OCI-LY3 (cell line): ENCODE measurements at regions not wholly inside any gene's neighbourhood (a gene's known extent, or its start where the extent isn't known, plus 50 kb on each side); places are given as distances from the start of the nearest gene placed in this dataset.

Experiments
- H2AFZ ChIP-seq: fragments of 200-600, 300-600 bp; shearing (Covaris generic); 2 replicates; pipeline ENCODE4 v1.6.0; 2014; ENCODE audit warnings: antibody characterized with exemption, low read depth, low read length
- H3K27ac ChIP-seq: fragments of 200-600, 300-600 bp; sonication (generic); 2 replicates; pipeline ENCODE4 v1.5.1; 2014; ENCODE audit warnings: mild to moderate bottlenecking, low read length, moderate library complexity, mixed read lengths
- H3K27me3 ChIP-seq: fragments of 200-600, 300-600 bp; sonication (generic); 2 replicates; pipeline ENCODE4 v1.6.1; 2014; ENCODE audit warnings: low read depth, low read length, mixed read lengths
- H3K36me3 ChIP-seq: fragments of 200-600, 300-600 bp; sonication (generic); replicated peaks from 2 replicates; pipeline ENCODE3; 2014; ENCODE audit warnings: low read depth, low read length, mixed read lengths
- H3K4me1 ChIP-seq: fragments of 300-600, 200-600 bp; sonication (generic); 2 replicates; pipeline ENCODE4 v1.6.1; 2014; ENCODE audit warnings: low read length, mixed read lengths
- H3K4me2 ChIP-seq: fragments of 200-600, 300-600 bp; sonication (generic); 2 replicates; pipeline ENCODE4 v1.6.1; 2014; ENCODE audit warnings: low read length, mixed read lengths
- H3K4me3 ChIP-seq: fragments of 300-600, 200-600 bp; sonication (generic); 2 replicates; pipeline ENCODE4 v1.5.1; 2014; ENCODE audit warnings: antibody characterized with exemption, mild to moderate bottlenecking, low read length, moderate library complexity
- H3K79me2 ChIP-seq: fragments of 300-600, 200-600 bp; shearing (Covaris generic); 2 replicates; pipeline ENCODE4 v1.6.1; 2014; ENCODE audit warnings: mild to moderate bottlenecking, low read length, mixed read lengths
- H3K9ac ChIP-seq: fragments of 300-600, 200-600 bp; shearing (Covaris generic); 2 replicates; pipeline ENCODE4 v1.6.0; 2014; ENCODE audit warnings: mild to moderate bottlenecking, low read length, moderate library complexity
- H3K9me3 ChIP-seq: fragments of 200-600, 300-600 bp; shearing (Covaris generic); 2 replicates; pipeline ENCODE4 v1.6.1; 2014; ENCODE audit warnings: low read length, mixed read lengths; ENCODE audit not compliant: insufficient read depth
- H4K20me1 ChIP-seq: fragments of 200-600, 300-600 bp; sonication (generic); 2 replicates; pipeline ENCODE4 v1.6.1; 2016; ENCODE audit warnings: low read length, mixed read lengths; ENCODE audit not compliant: insufficient read depth
- EZH2phosphoT487 ChIP-seq: fragments of 200-600 bp; shearing (Covaris generic); IDR thresholded peaks from 2 replicates; pipeline ENCODE4 v1.6.1; 2018; ENCODE audit warnings: antibody characterized with exemption, mixed run types, low read depth
- TF ChIP-seq, protein P1 (sequence below): fragments of 200-600, 300-600 bp; sonication (generic); IDR thresholded peaks from 2 replicates; pipeline ENCODE4 v1.5.1; 2014; ENCODE audit warnings: antibody characterized with exemption, low read length, low read depth

GRCh38 chr2:7269106-7269643, 352.0 kb downstream of the RNF144A start:
- H3K4me2 ChIP-seq = no peak overlapping the region
- no peaks in the 10 kb centered on the region for H4K20me1 ChIP-seq
- no peak overlapping the region for H3K9ac ChIP-seq
- no peak overlapping the region for H2AFZ ChIP-seq
- peaks cover 18% of the 10 kb centered on the region; the same call in 1 of the 2 replicates for H3K27me3 ChIP-seq
- H3K79me2 ChIP-seq = no peaks in the 10 kb centered on the region
- no peaks in the 10 kb centered on the region for H3K9me3 ChIP-seq
- no peak overlapping the region for H3K4me3 ChIP-seq
- TF ChIP-seq, protein P1, sequence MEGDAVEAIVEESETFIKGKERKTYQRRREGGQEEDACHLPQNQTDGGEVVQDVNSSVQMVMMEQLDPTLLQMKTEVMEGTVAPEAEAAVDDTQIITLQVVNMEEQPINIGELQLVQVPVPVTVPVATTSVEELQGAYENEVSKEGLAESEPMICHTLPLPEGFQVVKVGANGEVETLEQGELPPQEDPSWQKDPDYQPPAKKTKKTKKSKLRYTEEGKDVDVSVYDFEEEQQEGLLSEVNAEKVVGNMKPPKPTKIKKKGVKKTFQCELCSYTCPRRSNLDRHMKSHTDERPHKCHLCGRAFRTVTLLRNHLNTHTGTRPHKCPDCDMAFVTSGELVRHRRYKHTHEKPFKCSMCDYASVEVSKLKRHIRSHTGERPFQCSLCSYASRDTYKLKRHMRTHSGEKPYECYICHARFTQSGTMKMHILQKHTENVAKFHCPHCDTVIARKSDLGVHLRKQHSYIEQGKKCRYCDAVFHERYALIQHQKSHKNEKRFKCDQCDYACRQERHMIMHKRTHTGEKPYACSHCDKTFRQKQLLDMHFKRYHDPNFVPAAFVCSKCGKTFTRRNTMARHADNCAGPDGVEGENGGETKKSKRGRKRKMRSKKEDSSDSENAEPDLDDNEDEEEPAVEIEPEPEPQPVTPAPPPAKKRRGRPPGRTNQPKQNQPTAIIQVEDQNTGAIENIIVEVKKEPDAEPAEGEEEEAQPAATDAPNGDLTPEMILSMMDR = no peak
- H3K27ac ChIP-seq = no peak overlapping the region
- no peaks in the 10 kb centered on the region for H3K36me3 ChIP-seq
- H3K4me1 ChIP-seq = no peaks in the 10 kb centered on the region

DNA sequence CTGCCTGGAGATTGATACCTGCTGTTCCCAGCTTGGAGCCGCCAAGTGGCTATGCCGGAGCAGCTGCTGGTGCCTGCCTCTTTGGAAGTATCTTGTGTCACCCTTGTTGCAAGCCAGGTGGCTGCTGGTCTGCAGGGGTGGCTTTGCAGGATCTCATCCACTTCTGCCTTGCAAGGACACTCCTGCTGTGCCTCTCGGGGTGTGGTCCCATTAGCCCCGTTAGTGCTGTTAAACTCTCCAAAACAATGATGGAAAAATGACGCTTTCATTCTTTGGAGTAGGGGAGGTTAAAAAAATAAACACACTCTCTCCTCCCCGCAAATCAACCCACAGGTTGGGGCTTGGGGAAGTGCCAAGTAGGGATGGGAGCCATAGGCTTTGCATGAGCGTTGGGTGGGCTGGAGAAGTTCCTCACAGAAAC, 352.8 kb downstream of the RNF144A start:
- H4K20me1 ChIP-seq = no peaks in the 10 kb centered on the region

GRCh38 chr2:7272210-7272609, 355.0 kb downstream of the RNF144A start:
- no peaks in the 10 kb centered on the region for H3K36me3 ChIP-seq
- no peak overlapping the region for H3K4me2 ChIP-seq
- H3K27ac ChIP-seq = no peak overlapping the region
- no peak overlapping the region for H3K4me3 ChIP-seq
- H3K9me3 ChIP-seq = no peaks in the 10 kb centered on the region
- H3K9ac ChIP-seq = no peak overlapping the region
- TF ChIP-seq, protein P1 = no peak
- no peaks in the 10 kb centered on the region for H3K79me2 ChIP-seq
- H4K20me1 ChIP-seq = no peaks in the 10 kb centered on the region
- H2AFZ ChIP-seq = no peak overlapping the region
- peaks cover 16% of the 10 kb centered on the region; the same call in 1 of the 2 replicates for H3K27me3 ChIP-seq
- H3K4me1 ChIP-seq = no peaks in the 10 kb centered on the region

More for the DNA sequence above, 352.8 kb downstream of the RNF144A start:
- H3K4me3 ChIP-seq = no peak overlapping the region
- peaks cover 17% of the 10 kb centered on the region for H3K27me3 ChIP-seq
- no peaks in the 10 kb centered on the region for H3K79me2 ChIP-seq
- no peaks in the 10 kb centered on the region for H3K36me3 ChIP-seq
- H3K4me1 ChIP-seq = no peaks in the 10 kb centered on the region
- no peak overlapping the region for H3K27ac ChIP-seq
- H3K9me3 ChIP-seq = no peaks in the 10 kb centered on the region
- no peak overlapping the region for H2AFZ ChIP-seq
- H3K4me2 ChIP-seq = no peak overlapping the region
- TF ChIP-seq, protein P1 = no peak
- TF ChIP-seq EZH2phosphoT487 = no peak
- H3K9ac ChIP-seq = no peak overlapping the region

GRCh38 chr2:7278984-7279383, 361.8 kb downstream of the RNF144A start:
- peaks cover 13% of the 10 kb centered on the region; the same call in 1 of the 2 replicates for H3K4me1 ChIP-seq
- no peaks in the 10 kb centered on the region for H3K9me3 ChIP-seq
- H3K9ac ChIP-seq = no peak overlapping the region
- TF ChIP-seq EZH2phosphoT487 = no peak
- TF ChIP-seq, protein P1 = no peak
- H3K27me3 ChIP-seq = peaks cover 22% of the 10 kb centered on the region
- no peak overlapping the region for H3K4me2 ChIP-seq
- H3K36me3 ChIP-seq = no peaks in the 10 kb centered on the region
- no peak overlapping the region for H2AFZ ChIP-seq
- H4K20me1 ChIP-seq = no peaks in the 10 kb centered on the region
- H3K4me3 ChIP-seq = no peak overlapping the region
- no peaks in the 10 kb centered on the region for H3K79me2 ChIP-seq
- no peak overlapping the region for H3K27ac ChIP-seq
